ENCODE measurements at regions not wholly inside any gene's neighbourhood (a gene's known extent, or its start where the extent isn't known, plus 50 kb on each side); places are given as distances from the start of the nearest gene placed in this dataset.

GRCh38 chr5:124301850-124302249 is 444.6 kb downstream of the ZNF608 start:
- dilution Hi-C loops (cut with MboI; ENCODE audit: extremely low pct_ligation_motif_present, low sequenced_read_pairs) = no loop called here
- no peaks in the 10 kb centered on the region for H3K9me1 ChIP-seq (ENCODE audit: control insufficient read depth, extremely low read depth, insufficient read depth, low read length)
- H3K4me3 ChIP-seq (ENCODE audit: control insufficient read depth in 2 of 3, extremely low read depth in 1 of 3, insufficient read depth in 2 of 3, low read depth in 1 of 3, low read length in 3 of 3) = no peak overlapping the region
- no peaks in the 10 kb centered on the region for H3K36me3 ChIP-seq (ENCODE audit: control insufficient read depth in 2 of 2, extremely low read depth in 1 of 2, insufficient read depth in 2 of 2, low read length in 2 of 2)
- DNase-seq (ENCODE audit: low read depth, low spot score) = no peak
- no peaks in the 10 kb centered on the region for H3K79me2 ChIP-seq (ENCODE audit: control insufficient read depth, insufficient read depth, low read length)
- no peak overlapping the region for H3K27ac ChIP-seq (ENCODE audit: control insufficient read depth, insufficient read depth, low read length)
- TF ChIP-seq CTCF (optimal IDR thresholded peaks at IDR 0.05 in 1 of 3, IDR thresholded peaks at IDR 0.05 in 1 of 3, conservative IDR thresholded peaks at IDR 0.05 in 1 of 3; ENCODE audit: extremely low read depth in 1 of 3, insufficient read depth in 2 of 3, low read length in 3 of 3) (no peak), EZH2 (IDR thresholded peaks at IDR 0.05; ENCODE audit: low read length) (no peak)
- H3K4me1 ChIP-seq (ENCODE audit: control insufficient read depth, extremely low read depth, insufficient read depth, low read length) = no peaks in the 10 kb centered on the region
- FAIRE-seq = no peak
- no peaks in the 10 kb centered on the region for H3K27me3 ChIP-seq (ENCODE audit: control insufficient read depth, extremely low read depth, insufficient read depth, low read length)
- no peak overlapping the region for H3K9ac ChIP-seq (ENCODE audit: control insufficient read depth, extremely low read depth, insufficient read depth, low read length)
- H4K20me1 ChIP-seq (ENCODE audit: control insufficient read depth, extremely low read depth, insufficient read depth, low read length) = no peaks in the 10 kb centered on the region
- H3K9me3 ChIP-seq (ENCODE audit: control insufficient read depth, low read depth, low read length) = no peaks in the 10 kb centered on the region
- no peak overlapping the region for H2AFZ ChIP-seq (ENCODE audit: control insufficient read depth, low read length)
- H3K4me2 ChIP-seq (ENCODE audit: control insufficient read depth, extremely low read depth, insufficient read depth, low read depth, low read length) = no peak overlapping the region

- Histone ChIP-seq H3K4me2 (ENCODE audit: control insufficient read depth, extremely low read depth, insufficient read depth, low read depth, low read length) (no peak overlapping the region), H3K36me3 (ENCODE audit: control insufficient read depth in 2 of 2, extremely low read depth in 1 of 2, insufficient read depth in 2 of 2, low read length in 2 of 2) (no peaks in the 10 kb centered on the region), H3K4me3 (ENCODE audit: control insufficient read depth in 2 of 3, extremely low read depth in 1 of 3, insufficient read depth in 2 of 3, low read depth in 1 of 3, low read length in 3 of 3) (no peak overlapping the region), H3K4me1 (ENCODE audit: control insufficient read depth, extremely low read depth, insufficient read depth, low read length) (no peaks in the 10 kb centered on the region), H2AFZ (ENCODE audit: control insufficient read depth, low read length) (no peak overlapping the region), H3K9me3 (ENCODE audit: control insufficient read depth, low read depth, low read length) (no peaks in the 10 kb centered on the region), H3K79me2 (ENCODE audit: control insufficient read depth, insufficient read depth, low read length) (no peaks in the 10 kb centered on the region), H3K9me1 (ENCODE audit: control insufficient read depth, extremely low read depth, insufficient read depth, low read length) (no peaks in the 10 kb centered on the region), H4K20me1 (ENCODE audit: control insufficient read depth, extremely low read depth, insufficient read depth, low read length) (no peaks in the 10 kb centered on the region), H3K27ac (ENCODE audit: control insufficient read depth, insufficient read depth, low read length) (no peak overlapping the region), H3K27me3 (ENCODE audit: control insufficient read depth, extremely low read depth, insufficient read depth, low read length) (no peaks in the 10 kb centered on the region), H3K9ac (ENCODE audit: control insufficient read depth, extremely low read depth, insufficient read depth, low read length) (no peak overlapping the region)
- TF ChIP-seq EZH2 (IDR thresholded peaks at IDR 0.05; ENCODE audit: low read length) (no peak), CTCF (optimal IDR thresholded peaks at IDR 0.05 in 1 of 3, IDR thresholded peaks at IDR 0.05 in 1 of 3, conservative IDR thresholded peaks at IDR 0.05 in 1 of 3; ENCODE audit: extremely low read depth in 1 of 3, insufficient read depth in 2 of 3, low read length in 3 of 3) (no peak)
- DNase-seq (ENCODE audit: low read depth, low spot score) = no peak
- dilution Hi-C loops (cut with MboI; ENCODE audit: extremely low pct_ligation_motif_present, low sequenced_read_pairs) = no loop called here
- no peak for FAIRE-seq
Observed at GRCh38 chr5:124300815-124301621, 445.4 kb downstream of the ZNF608 start.

Measured in keratinocyte (primary cell).